Right atrium auricular region (tissue), 2 donors: ENCODE measurements at regions not wholly inside any gene's neighbourhood (a gene's known extent, or its start where the extent isn't known, plus 50 kb on each side); places are given as distances from the start of the nearest gene placed in this dataset.

Experiments
- DNase-seq: peaks from one replicate; pipeline ENCODE4 v3.0.0-alpha.2; 2019; ENCODE audit warnings: low spot score
- H3K27ac ChIP-seq, 2 donors: fragments of 200-600 bp; sonication (generic); 1 replicate in 1 of 2; 2 replicates in 1 of 2; pipeline ENCODE4 v1.5.1; 2016 to 2019
- H3K27me3 ChIP-seq, 2 donors: fragments of 200-600 bp; sonication (generic); one replicate each; pipeline versions ENCODE4 v1.5.1 to v1.6.0; 2017 to 2019
- H3K36me3 ChIP-seq: fragments of 200-600 bp; sonication (generic); one replicate; pipeline ENCODE4 v1.5.1; 2016
- H3K4me1 ChIP-seq, 2 donors: fragments of 200-600 bp; sonication (generic); one replicate each; pipeline versions ENCODE4 v1.5.1 to v1.6.0; 2017 to 2019
- H3K4me3 ChIP-seq, 2 donors: fragments of 200-600 bp; sonication (generic); 1 replicate in 1 of 2; 2 replicates in 1 of 2; pipeline ENCODE4 v1.5.1; 2017 to 2019; ENCODE audit warnings: mild to moderate bottlenecking in 1 of 2, moderate library complexity in 1 of 2
- H3K9me3 ChIP-seq, 2 donors: fragments of 200-600 bp; sonication (generic); one replicate each; pipeline ENCODE4 v1.5.1; 2019
- TF ChIP-seq, protein P1 (sequence below), 2 donors: fragments of 200-600 bp; sonication (generic); IDR thresholded peaks; one replicate each; pipeline ENCODE4 v1.5.1; 2019; ENCODE audit warnings: antibody characterized with exemption in 2 of 2

- Histone ChIP-seq H3K27ac (no peak overlapping the region), H3K27me3 (no peaks in the 10 kb centered on the region), H3K36me3 (no peaks in the 10 kb centered on the region), H3K4me3 (no peak overlapping the region), H3K4me1 (no peaks in the 10 kb centered on the region), H3K9me3 (no peaks in the 10 kb centered on the region)
- TF ChIP-seq, protein P1, sequence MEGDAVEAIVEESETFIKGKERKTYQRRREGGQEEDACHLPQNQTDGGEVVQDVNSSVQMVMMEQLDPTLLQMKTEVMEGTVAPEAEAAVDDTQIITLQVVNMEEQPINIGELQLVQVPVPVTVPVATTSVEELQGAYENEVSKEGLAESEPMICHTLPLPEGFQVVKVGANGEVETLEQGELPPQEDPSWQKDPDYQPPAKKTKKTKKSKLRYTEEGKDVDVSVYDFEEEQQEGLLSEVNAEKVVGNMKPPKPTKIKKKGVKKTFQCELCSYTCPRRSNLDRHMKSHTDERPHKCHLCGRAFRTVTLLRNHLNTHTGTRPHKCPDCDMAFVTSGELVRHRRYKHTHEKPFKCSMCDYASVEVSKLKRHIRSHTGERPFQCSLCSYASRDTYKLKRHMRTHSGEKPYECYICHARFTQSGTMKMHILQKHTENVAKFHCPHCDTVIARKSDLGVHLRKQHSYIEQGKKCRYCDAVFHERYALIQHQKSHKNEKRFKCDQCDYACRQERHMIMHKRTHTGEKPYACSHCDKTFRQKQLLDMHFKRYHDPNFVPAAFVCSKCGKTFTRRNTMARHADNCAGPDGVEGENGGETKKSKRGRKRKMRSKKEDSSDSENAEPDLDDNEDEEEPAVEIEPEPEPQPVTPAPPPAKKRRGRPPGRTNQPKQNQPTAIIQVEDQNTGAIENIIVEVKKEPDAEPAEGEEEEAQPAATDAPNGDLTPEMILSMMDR (IDR thresholded peaks at IDR 0.05), result no peak
- no peak for DNase-seq
These were observed 292.1 kb downstream of the SETD4 start for GRCh38 chr21:35768187-35768586.

DNA sequence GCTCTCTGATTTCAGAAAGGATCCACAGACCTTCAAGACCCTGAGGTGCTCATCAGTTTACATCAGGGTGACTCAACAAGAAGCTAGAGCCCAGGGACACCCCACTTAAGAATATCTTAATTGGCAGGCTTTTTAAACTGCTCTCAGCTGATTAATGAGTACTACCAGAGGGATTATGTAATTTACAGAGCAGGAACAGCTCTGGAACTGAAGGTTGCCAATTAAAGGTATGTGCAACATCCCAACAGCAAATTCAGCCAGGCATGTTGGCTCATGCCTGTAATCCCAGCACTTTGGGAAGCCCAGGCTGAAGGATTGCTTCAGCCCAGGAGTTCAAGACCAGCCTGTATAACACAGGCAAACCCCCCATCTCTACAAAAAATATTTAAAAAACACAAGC lies 295.7 kb downstream of the SETD4 start:
- no peaks in the 10 kb centered on the region for H3K36me3 ChIP-seq
- TF ChIP-seq, protein P1 (IDR thresholded peaks at IDR 0.05), result no peak
- no peaks in the 10 kb centered on the region for H3K27me3 ChIP-seq
- no peaks in the 10 kb centered on the region for H3K4me1 ChIP-seq
- DNase-seq, result no peak
- no peak overlapping the region for H3K4me3 ChIP-seq
- H3K9me3 ChIP-seq, result no peaks in the 10 kb centered on the region
- H3K27ac ChIP-seq, result no peak overlapping the region

DNA sequence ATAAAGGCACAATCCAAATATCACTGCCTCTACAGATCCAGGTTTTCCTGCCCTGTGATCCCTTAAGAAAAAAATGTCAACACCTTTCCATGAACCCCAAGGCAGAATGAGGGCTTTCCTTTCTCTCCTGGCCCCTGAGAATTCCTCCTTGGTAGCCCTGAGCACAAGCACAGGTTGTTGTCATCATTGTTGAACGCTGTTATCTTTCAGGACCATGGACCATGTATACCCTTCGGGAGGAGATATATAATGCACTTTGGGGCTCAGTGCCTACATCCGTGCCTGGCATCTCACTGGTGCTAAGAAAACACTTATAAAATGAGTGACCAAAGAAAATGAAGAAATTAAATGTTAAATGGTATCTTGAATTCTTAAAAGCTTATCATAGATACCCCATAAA lies 296.2 kb downstream of the SETD4 start:
- TF ChIP-seq, protein P1 (IDR thresholded peaks at IDR 0.05), result no peak
- no peak for DNase-seq
- Histone ChIP-seq H3K36me3 (no peaks in the 10 kb centered on the region), H3K27ac (no peak overlapping the region), H3K9me3 (no peaks in the 10 kb centered on the region), H3K4me3 (no peak overlapping the region), H3K4me1 (no peaks in the 10 kb centered on the region), H3K27me3 (no peaks in the 10 kb centered on the region)

GRCh38 chr21:35754583-35754982 lies 305.7 kb downstream of the SETD4 start:
- no peaks in the 10 kb centered on the region for H3K36me3 ChIP-seq
- no peak overlapping the region for H3K27ac ChIP-seq
- no peaks in the 10 kb centered on the region for H3K4me1 ChIP-seq
- no peaks in the 10 kb centered on the region for H3K9me3 ChIP-seq
- no peak overlapping the region for H3K4me3 ChIP-seq
- no peak for DNase-seq
- TF ChIP-seq, protein P1 (IDR thresholded peaks at IDR 0.05), result no peak
- H3K27me3 ChIP-seq, result no peaks in the 10 kb centered on the region

DNA sequence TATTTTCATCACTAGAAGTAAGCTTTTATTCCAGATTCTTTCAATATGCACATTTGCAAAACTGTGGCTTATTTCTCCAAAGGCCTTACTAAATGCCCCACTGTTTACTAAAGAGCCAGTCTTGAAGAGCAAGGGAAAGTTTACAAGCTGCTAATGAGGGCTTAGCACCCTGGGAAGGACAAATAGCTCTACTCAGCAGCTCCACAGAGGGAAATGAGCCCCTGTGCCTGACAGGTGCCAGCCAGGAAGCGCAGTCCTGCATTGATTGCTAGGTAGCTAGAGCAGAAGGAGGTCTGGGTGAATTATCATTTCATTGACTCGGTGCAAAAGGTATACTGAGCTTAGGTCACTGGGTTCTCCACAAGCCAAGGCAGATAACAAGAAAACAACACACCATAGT lies 307.0 kb downstream of the SETD4 start:
- Histone ChIP-seq H3K27ac (no peak overlapping the region), H3K27me3 (no peaks in the 10 kb centered on the region)

GRCh38 chr21:35751171-35751570 lies 309.2 kb downstream of the SETD4 start:
- no peaks in the 10 kb centered on the region for H3K36me3 ChIP-seq
- DNase-seq, result no peak
- H3K4me1 ChIP-seq, result no peaks in the 10 kb centered on the region
- no peak overlapping the region for H3K4me3 ChIP-seq
- no peak overlapping the region for H3K27ac ChIP-seq
- H3K9me3 ChIP-seq, result no peaks in the 10 kb centered on the region
- H3K27me3 ChIP-seq, result no peaks in the 10 kb centered on the region
- TF ChIP-seq, protein P1 (IDR thresholded peaks at IDR 0.05), result no peak

More for the DNA sequence above, 307.0 kb downstream of the SETD4 start:
- Histone ChIP-seq H3K4me1 (no peaks in the 10 kb centered on the region), H3K4me3 (no peak overlapping the region), H3K9me3 (no peaks in the 10 kb centered on the region), H3K36me3 (no peaks in the 10 kb centered on the region)
- no peak for DNase-seq
- TF ChIP-seq, protein P1 (IDR thresholded peaks at IDR 0.05), result no peak
